ENCODE measurements at regions not wholly inside any gene's neighbourhood (a gene's known extent, or its start where the extent isn't known, plus 50 kb on each side); places are given as distances from the start of the nearest gene placed in this dataset.

- TF ChIP-seq NR4A1 (CRISPR knock-in tag; IDR thresholded peaks at IDR 0.05), result no peak
- TF ChIP-seq NR4A1 (tag; IDR thresholded peaks at IDR 0.05), result no peak
- TF ChIP-seq, protein P1, sequence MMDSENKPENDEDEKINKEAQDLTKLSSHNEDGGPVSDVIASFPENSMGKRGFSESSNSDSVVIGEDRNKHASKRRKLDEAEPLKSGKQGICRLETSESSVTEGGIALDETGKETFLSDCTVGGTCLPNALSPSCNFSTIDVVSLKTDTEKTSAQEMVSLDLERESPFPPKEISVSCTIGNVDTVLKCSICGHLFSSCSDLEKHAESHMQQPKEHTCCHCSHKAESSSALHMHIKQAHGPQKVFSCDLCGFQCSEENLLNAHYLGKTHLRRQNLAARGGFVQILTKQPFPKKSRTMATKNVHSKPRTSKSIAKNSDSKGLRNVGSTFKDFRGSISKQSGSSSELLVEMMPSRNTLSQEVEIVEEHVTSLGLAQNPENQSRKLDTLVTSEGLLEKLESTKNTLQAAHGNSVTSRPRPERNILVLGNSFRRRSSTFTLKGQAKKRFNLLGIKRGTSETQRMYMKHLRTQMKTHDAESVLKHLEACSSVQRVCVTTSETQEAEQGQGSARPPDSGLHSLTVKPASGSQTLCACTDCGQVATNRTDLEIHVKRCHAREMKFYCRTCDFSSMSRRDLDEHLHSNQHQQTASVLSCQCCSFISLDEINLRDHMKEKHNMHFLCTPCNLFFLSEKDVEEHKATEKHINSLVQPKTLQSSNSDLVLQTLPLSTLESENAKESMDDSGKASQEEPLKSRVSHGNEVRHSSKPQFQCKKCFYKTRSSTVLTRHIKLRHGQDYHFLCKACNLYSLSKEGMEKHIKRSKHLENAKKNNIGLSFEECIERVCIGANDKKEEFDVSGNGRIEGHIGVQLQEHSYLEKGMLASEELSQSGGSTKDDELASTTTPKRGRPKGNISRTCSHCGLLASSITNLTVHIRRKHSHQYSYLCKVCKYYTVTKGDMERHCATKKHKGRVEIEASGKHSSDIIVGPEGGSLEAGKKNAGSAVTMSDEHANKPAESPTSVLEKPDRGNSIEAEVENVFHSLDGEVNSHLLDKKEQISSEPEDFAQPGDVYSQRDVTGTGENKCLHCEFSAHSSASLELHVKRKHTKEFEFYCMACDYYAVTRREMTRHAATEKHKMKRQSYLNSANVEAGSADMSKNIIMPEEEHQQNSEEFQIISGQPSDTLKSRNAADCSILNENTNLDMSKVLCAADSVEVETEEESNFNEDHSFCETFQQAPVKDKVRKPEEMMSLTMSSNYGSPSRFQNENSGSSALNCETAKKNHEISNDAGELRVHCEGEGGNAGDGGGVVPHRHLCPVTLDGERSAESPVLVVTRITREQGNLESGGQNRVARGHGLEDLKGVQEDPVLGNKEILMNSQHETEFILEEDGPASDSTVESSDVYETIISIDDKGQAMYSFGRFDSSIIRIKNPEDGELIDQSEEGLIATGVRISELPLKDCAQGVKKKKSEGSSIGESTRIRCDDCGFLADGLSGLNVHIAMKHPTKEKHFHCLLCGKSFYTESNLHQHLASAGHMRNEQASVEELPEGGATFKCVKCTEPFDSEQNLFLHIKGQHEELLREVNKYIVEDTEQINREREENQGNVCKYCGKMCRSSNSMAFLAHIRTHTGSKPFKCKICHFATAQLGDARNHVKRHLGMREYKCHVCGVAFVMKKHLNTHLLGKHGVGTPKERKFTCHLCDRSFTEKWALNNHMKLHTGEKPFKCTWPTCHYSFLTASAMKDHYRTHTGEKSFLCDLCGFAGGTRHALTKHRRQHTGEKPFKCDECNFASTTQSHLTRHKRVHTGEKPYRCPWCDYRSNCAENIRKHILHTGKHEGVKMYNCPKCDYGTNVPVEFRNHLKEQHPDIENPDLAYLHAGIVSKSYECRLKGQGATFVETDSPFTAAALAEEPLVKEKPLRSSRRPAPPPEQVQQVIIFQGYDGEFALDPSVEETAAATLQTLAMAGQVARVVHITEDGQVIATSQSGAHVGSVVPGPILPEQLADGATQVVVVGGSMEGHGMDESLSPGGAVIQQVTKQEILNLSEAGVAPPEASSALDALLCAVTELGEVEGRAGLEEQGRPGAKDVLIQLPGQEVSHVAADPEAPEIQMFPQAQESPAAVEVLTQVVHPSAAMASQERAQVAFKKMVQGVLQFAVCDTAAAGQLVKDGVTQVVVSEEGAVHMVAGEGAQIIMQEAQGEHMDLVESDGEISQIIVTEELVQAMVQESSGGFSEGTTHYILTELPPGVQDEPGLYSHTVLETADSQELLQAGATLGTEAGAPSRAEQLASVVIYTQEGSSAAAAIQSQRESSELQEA (IDR thresholded peaks at IDR 0.05; ENCODE audit: low read depth), result no peak
- TF ChIP-seq DIDO1 (tag; IDR thresholded peaks at IDR 0.05; ENCODE audit: low read depth), result no peak
- TF ChIP-seq ZNF699 (CRISPR knock-in tag; IDR thresholded peaks at IDR 0.05; ENCODE audit: insufficient replicate concordance), result no peak
- TF ChIP-seq DACH1 (IDR thresholded peaks at IDR 0.05; ENCODE audit: partially characterized antibody), result no peak
- TF ChIP-seq SP2 (IDR thresholded peaks at IDR 0.05; ENCODE audit: extremely low read depth, low read depth, low read length, poor library complexity, severe bottlenecking), result no peak
- no peak for TF ChIP-seq RAD51 (IDR thresholded peaks at IDR 0.05; ENCODE audit: borderline replicate concordance, low read depth)
- TF ChIP-seq CHD1 (IDR thresholded peaks at IDR 0.05; ENCODE audit: low read length), result no peak
- no peak for TF ChIP-seq FOXK1 (CRISPR knock-in tag; IDR thresholded peaks at IDR 0.05; ENCODE audit: borderline replicate concordance)
- TF ChIP-seq NFE2 (IDR thresholded peaks at IDR 0.05; ENCODE audit: low read depth), result no peak
- TF ChIP-seq MYNN (IDR thresholded peaks at IDR 0.05), result no peak
- TF ChIP-seq MYNN (CRISPR knock-in tag; IDR thresholded peaks at IDR 0.05), result no peak
Measured at GRCh38 chr13:40456979-40457553, 209.4 kb downstream of the FOXO1 start (continued).
